ENCODE measurements at regions not wholly inside any gene's neighbourhood (a gene's known extent, or its start where the extent isn't known, plus 50 kb on each side); places are given as distances from the start of the nearest gene placed in this dataset.

DNA sequence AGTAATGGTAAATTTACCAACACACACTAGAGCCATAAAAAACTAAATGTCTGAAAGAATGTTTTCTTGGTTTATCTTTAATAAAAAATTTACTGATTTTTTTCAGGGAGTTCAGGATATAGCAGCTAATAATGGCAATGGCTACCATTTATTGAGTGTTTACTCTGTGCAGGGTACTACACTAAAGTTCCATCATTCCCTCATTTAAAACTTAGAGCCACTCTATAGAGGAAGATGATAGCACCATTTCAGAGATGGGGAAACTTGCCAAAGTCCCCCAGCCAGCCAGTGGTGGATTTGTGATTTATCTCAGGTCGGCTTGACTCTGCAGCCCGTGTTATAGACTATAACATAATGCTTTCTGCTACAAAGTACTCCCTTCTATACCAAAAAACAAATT lies 86.6 kb downstream of the LSMEM1 start:
- TF ChIP-seq, protein P1, sequence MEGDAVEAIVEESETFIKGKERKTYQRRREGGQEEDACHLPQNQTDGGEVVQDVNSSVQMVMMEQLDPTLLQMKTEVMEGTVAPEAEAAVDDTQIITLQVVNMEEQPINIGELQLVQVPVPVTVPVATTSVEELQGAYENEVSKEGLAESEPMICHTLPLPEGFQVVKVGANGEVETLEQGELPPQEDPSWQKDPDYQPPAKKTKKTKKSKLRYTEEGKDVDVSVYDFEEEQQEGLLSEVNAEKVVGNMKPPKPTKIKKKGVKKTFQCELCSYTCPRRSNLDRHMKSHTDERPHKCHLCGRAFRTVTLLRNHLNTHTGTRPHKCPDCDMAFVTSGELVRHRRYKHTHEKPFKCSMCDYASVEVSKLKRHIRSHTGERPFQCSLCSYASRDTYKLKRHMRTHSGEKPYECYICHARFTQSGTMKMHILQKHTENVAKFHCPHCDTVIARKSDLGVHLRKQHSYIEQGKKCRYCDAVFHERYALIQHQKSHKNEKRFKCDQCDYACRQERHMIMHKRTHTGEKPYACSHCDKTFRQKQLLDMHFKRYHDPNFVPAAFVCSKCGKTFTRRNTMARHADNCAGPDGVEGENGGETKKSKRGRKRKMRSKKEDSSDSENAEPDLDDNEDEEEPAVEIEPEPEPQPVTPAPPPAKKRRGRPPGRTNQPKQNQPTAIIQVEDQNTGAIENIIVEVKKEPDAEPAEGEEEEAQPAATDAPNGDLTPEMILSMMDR (IDR thresholded peaks at IDR 0.05), result no peak
- no peak for TF ChIP-seq POLR2A (IDR thresholded peaks at IDR 0.05)

Measured in right lobe of liver (tissue), 4 donors.